IMR-90 (cell line): ENCODE measurements at regions not wholly inside any gene's neighbourhood (a gene's known extent, or its start where the extent isn't known, plus 50 kb on each side); places are given as distances from the start of the nearest gene placed in this dataset.

Experiments
- ATAC-seq: fragments of 200-7000 bp; cut with Tn5 transposase; 2 replicates; pipeline ENCODE4 v1.9.1; 2020; ENCODE audit warnings: low read depth, mild to moderate bottlenecking, moderate library complexity
- BruUV-seq: library from RNA; stranded (reverse); fragments of 400-500 nt; replicated peaks from 2 replicates; lab custom pipeline; 2021; lab: Mats Ljungman, UMichigan
- CTCF ChIA-PET: fragments of 300-600 bp; formaldehyde crosslinking; extraction: SDS; loops from one replicate; lab custom pipeline; 2021; ENCODE audit warnings: antibody characterized with exemption; lab: Yijun Ruan, JAX
- POLR2A ChIA-PET: fragments of 300-600 bp; sonication (Branson Sonifier 250); formaldehyde crosslinking; loops from one replicate; lab custom pipeline; 2022; ENCODE audit warnings: antibody characterized with exemption; ENCODE audit not compliant: unreplicated experiment; lab: Charles Lee
- DNase-seq: peaks from one replicate; pipeline ENCODE4 v3.0.0; 2013
- H2AFZ ChIP-seq: replicated peaks from 2 replicates; pipeline ENCODE3; 2013; ENCODE audit warnings: low read length, mild to moderate bottlenecking; ENCODE audit not compliant: poor library complexity
- H2AK5ac ChIP-seq: 2 replicates; pipeline ENCODE4 v1.6.1; 2013; ENCODE audit warnings: low read depth, low read length, inconsistent platforms
- H2AK9ac ChIP-seq: replicated peaks from 2 replicates; pipeline ENCODE3; 2013; ENCODE audit warnings: mild to moderate bottlenecking, low read depth, low read length, moderate library complexity; ENCODE audit not compliant: poor library complexity
- H2BK120ac ChIP-seq: 2 replicates; pipeline ENCODE4 v1.6.1; 2013; ENCODE audit warnings: low read depth, low read length, inconsistent platforms
- H2BK15ac ChIP-seq: 3 replicates; pipeline ENCODE4 v1.6.1; 2013; ENCODE audit warnings: low read depth, low read length, inconsistent platforms
- H2BK20ac ChIP-seq: 2 replicates; pipeline ENCODE4 v1.6.1; 2013; ENCODE audit warnings: low read depth, mild to moderate bottlenecking, inconsistent platforms, low read length, moderate library complexity
- H2BK5ac ChIP-seq: 2 replicates; pipeline ENCODE4 v1.6.1; 2013; ENCODE audit warnings: mild to moderate bottlenecking, low read depth, low read length, inconsistent platforms; ENCODE audit not compliant: poor library complexity, severe bottlenecking
- H3K14ac ChIP-seq: replicated peaks from 2 replicates; pipeline ENCODE4 v1.6.1; 2013; ENCODE audit warnings: low read depth, low read length, inconsistent platforms
- H3K18ac ChIP-seq: 2 replicates; pipeline ENCODE4 v1.6.1; 2013; ENCODE audit warnings: low read depth, low read length, control low read depth
- H3K23ac ChIP-seq: 2 replicates; pipeline ENCODE4 v1.6.1; 2013; ENCODE audit warnings: low read depth, low read length, inconsistent platforms
- H3K27ac ChIP-seq: 2 replicates; pipeline ENCODE4 v1.5.1; 2013; ENCODE audit warnings: mild to moderate bottlenecking, control low read depth, low read length; ENCODE audit not compliant: insufficient read depth
- H3K27me3 ChIP-seq: 2 replicates; pipeline ENCODE4 v1.6.1; 2013; ENCODE audit warnings: low read length; ENCODE audit not compliant: control insufficient read depth, insufficient read depth
- H3K36me3 ChIP-seq: 2 replicates; pipeline ENCODE4 v1.6.1; 2013; ENCODE audit warnings: low read length, mixed read lengths; ENCODE audit not compliant: control insufficient read depth, insufficient read depth
- H3K4ac ChIP-seq: 2 replicates; pipeline ENCODE4 v1.6.1; 2013; ENCODE audit warnings: low read depth, low read length, inconsistent platforms
- H3K4me1 ChIP-seq: 2 replicates; pipeline ENCODE4 v1.6.1; 2013; ENCODE audit warnings: low read length, mixed read lengths; ENCODE audit not compliant: control insufficient read depth, insufficient read depth
- H3K4me2 ChIP-seq: 2 replicates; pipeline ENCODE4 v1.6.1; 2013; ENCODE audit warnings: low read depth, mild to moderate bottlenecking, control low read depth, low read length, moderate library complexity
- H3K4me3 ChIP-seq: 2 replicates; pipeline ENCODE4 v1.5.1; 2013; ENCODE audit warnings: low read depth, mild to moderate bottlenecking, control low read depth, low read length, moderate library complexity; ENCODE audit not compliant: insufficient read depth
- H3K56ac ChIP-seq: 2 replicates; pipeline ENCODE4 v1.6.1; 2013; ENCODE audit warnings: low read length, inconsistent platforms; ENCODE audit not compliant: insufficient read depth; ENCODE audit errors: extremely low read depth
- H3K79me1 ChIP-seq, 2 experiments: 2 replicates each; pipeline ENCODE4 v1.6.1; 2013; ENCODE audit warnings: low read length in 2 of 2, inconsistent platforms in 1 of 2, low read depth in 1 of 2
- H3K9ac ChIP-seq: 2 replicates; pipeline ENCODE4 v1.6.1; 2013; ENCODE audit warnings: low read depth, low read length, control low read depth
- H3K9me1 ChIP-seq: 2 replicates; pipeline ENCODE4 v1.6.1; 2013; ENCODE audit warnings: low read length, inconsistent platforms; ENCODE audit not compliant: insufficient read depth
- H3K9me3 ChIP-seq: 2 replicates; pipeline ENCODE4 v1.6.1; 2013; ENCODE audit warnings: low read length; ENCODE audit not compliant: control insufficient read depth, insufficient read depth
- H4K20me1 ChIP-seq: 2 replicates; pipeline ENCODE4 v1.6.1; 2013; ENCODE audit warnings: low read length, inconsistent platforms; ENCODE audit not compliant: insufficient read depth
- H4K5ac ChIP-seq: 2 replicates; pipeline ENCODE4 v1.6.1; 2013; ENCODE audit warnings: mild to moderate bottlenecking, low read depth, low read length, control low read depth
- H4K8ac ChIP-seq, 2 experiments: 2 replicates each; pipeline ENCODE4 v1.6.1; 2013; ENCODE audit warnings: low read depth in 2 of 2, low read length in 2 of 2, control low read depth in 1 of 2, inconsistent platforms in 1 of 2
- H4K91ac ChIP-seq: 2 replicates; pipeline ENCODE4 v1.6.1; 2013; ENCODE audit warnings: low read depth, low read length, inconsistent platforms; ENCODE audit not compliant: insufficient read depth
- CEBPB ChIP-seq: IDR thresholded peaks from 2 replicates; pipeline ENCODE4 v1.6.1; 2012; ENCODE audit warnings: low read depth, low read length, improper control_type of control experiment
- CHD1 ChIP-seq: IDR thresholded peaks from 2 replicates; pipeline ENCODE4 v1.6.1; 2012; ENCODE audit warnings: low read depth, low read length, improper control_type of control experiment
- CTCF ChIP-seq: conservative IDR thresholded peaks from 2 replicates; pipeline ENCODE4 v1.5.1; 2012; ENCODE audit warnings: mild to moderate bottlenecking, low read depth, low read length, improper control_type of control experiment
- ELK1 ChIP-seq: fragments of 150-350 bp; IDR thresholded peaks from 2 replicates; pipeline ENCODE4 v1.6.1; 2016; ENCODE audit warnings: low read depth, mild to moderate bottlenecking, low read length, moderate library complexity, borderline replicate concordance
- MAFK ChIP-seq: IDR thresholded peaks from 2 replicates; pipeline ENCODE4 v1.6.1; 2012; ENCODE audit warnings: low read depth, low read length, improper control_type of control experiment
- MAZ ChIP-seq: IDR thresholded peaks from 2 replicates; pipeline ENCODE4 v1.6.1; 2012; ENCODE audit warnings: low read depth, mild to moderate bottlenecking, low read length, improper control_type of control experiment, moderate library complexity, borderline replicate concordance
- MXI1 ChIP-seq: IDR thresholded peaks from 2 replicates; pipeline ENCODE4 v1.6.1; 2012; ENCODE audit warnings: low read depth, mild to moderate bottlenecking, low read length, moderate library complexity, borderline replicate concordance
- NFE2L2 ChIP-seq: fragments of 150-350 bp; IDR thresholded peaks from 2 replicates; pipeline ENCODE4 v1.6.1; 2016; ENCODE audit warnings: low read depth, mild to moderate bottlenecking, low read length
- POLR2A ChIP-seq: IDR thresholded peaks from 2 replicates; pipeline ENCODE4 v1.6.1; 2012; ENCODE audit warnings: mild to moderate bottlenecking, low read depth, low read length
- RCOR1 ChIP-seq: IDR thresholded peaks from 2 replicates; pipeline ENCODE4 v1.6.1; 2012; ENCODE audit warnings: mild to moderate bottlenecking, low read length, improper control_type of control experiment; ENCODE audit not compliant: insufficient replicate concordance
- RFX5 ChIP-seq: IDR thresholded peaks from 2 replicates; pipeline ENCODE4 v1.8.0; 2012; ENCODE audit warnings: low read depth, mild to moderate bottlenecking, low read length, moderate library complexity
- SMC3 ChIP-seq: fragments of 150-350 bp; IDR thresholded peaks from 2 replicates; pipeline ENCODE4 v1.6.1; 2016; ENCODE audit warnings: low read depth, mild to moderate bottlenecking, antibody characterized with exemption, low read length, moderate library complexity
- USF2 ChIP-seq: fragments of 150-350 bp; IDR thresholded peaks from 2 replicates; pipeline ENCODE4 v1.6.1; 2017; ENCODE audit warnings: mild to moderate bottlenecking, antibody characterized with exemption, low read length, low read depth
- WGBS, 2 experiments: methylation state at CpG; one replicate each; pipeline versions ENCODE4 v1.1.5 to v1.1.7; 2013; ENCODE audit warnings: missing lambda C conversion rate in 2 of 2; ENCODE audit not compliant: insufficient read length in 1 of 2; ENCODE audit errors: extremely low coverage in 2 of 2; 5-methylcytosine and 5-hydroxymethylcytosine counted together
- dilution Hi-C: fragments of 300-500 bp; cut with HindIII; formaldehyde crosslinking; loops from one replicate; pipeline ENCODE4 v1.14.3; 2018; ENCODE audit warnings: low sequenced_read_pairs; ENCODE audit not compliant: unreplicated experiment
- in situ Hi-C: fragments of 300-500 bp; cut with MboI; formaldehyde crosslinking; loops from 3 replicates; pipeline ENCODE4 v1.14.3; 2019; ENCODE audit warnings: low sequenced_read_pairs, inconsistent platforms, mixed read lengths
- intact Hi-C: fragments of 100-400 bp; cut with micrococcal nuclease; formaldehyde crosslinking; loops from 2 replicates; pipeline ENCODE4 v1.10.0; 2022

GRCh38 chrX:95903975-95904374 is 780.7 kb upstream of the DIAPH2 start:
- no peak overlapping the region for H3K14ac ChIP-seq

More at GRCh38 chrX:95903975-95904374, 780.7 kb upstream of the DIAPH2 start:
- Histone ChIP-seq H3K36me3 (no peaks in the 10 kb centered on the region), H4K8ac (no peak overlapping the region), H3K4me3 (no peak overlapping the region), H3K56ac (no peak overlapping the region), H2BK20ac (no peak overlapping the region), H4K20me1 (no peaks in the 10 kb centered on the region), H3K23ac (no peak overlapping the region), H2BK5ac (no peak overlapping the region), H3K4me1 (no peaks in the 10 kb centered on the region), H3K4me2 (no peak overlapping the region), H3K79me1 (no peaks in the 10 kb centered on the region), H2BK120ac (no peak overlapping the region), H2AK5ac (no peak overlapping the region), H2BK15ac (no peak overlapping the region), H2AFZ (no peak overlapping the region), H3K9me3 (no peaks in the 10 kb centered on the region), H3K4ac (no peak overlapping the region), H2AK9ac (no peak overlapping the region), H3K9me1 (no peaks in the 10 kb centered on the region), H3K27me3 (no peaks in the 10 kb centered on the region), H4K5ac (no peak overlapping the region), H3K27ac (no peak overlapping the region), H3K9ac (no peak overlapping the region), H3K18ac (no peak overlapping the region), H4K91ac (no peak overlapping the region)
- WGBS, 2 experiments, result no CpG with 5 or more reads among the region's 3 CpGs
- no TSS peak for BruUV-seq
- no peak for TF ChIP-seq CTCF
- TF ChIP-seq CHD1, result no peak
- no peak for TF ChIP-seq MAZ
- TF ChIP-seq SMC3, result no peak
- no peak for TF ChIP-seq POLR2A
- no peak for TF ChIP-seq USF2
- TF ChIP-seq RCOR1, result no peak
- TF ChIP-seq ELK1, result no peak
- TF ChIP-seq RFX5, result no peak
- TF ChIP-seq NFE2L2, result no peak
- no peak for TF ChIP-seq CEBPB
- no peak for TF ChIP-seq MAFK
- no peak for TF ChIP-seq MXI1
- in situ Hi-C loops, result no loop called here
- intact Hi-C loops, result no loop called here
- ChIA-PET CTCF (no interaction called here), POLR2A (no interaction called here)
- dilution Hi-C loops, result no loop called here
- DNase-seq, result no peak
- ATAC-seq, result no peak
